Fibroblast of pulmonary artery (primary cell): ENCODE measurements at regions not wholly inside any gene's neighbourhood (a gene's known extent, or its start where the extent isn't known, plus 50 kb on each side); places are given as distances from the start of the nearest gene placed in this dataset.

Experiments
- DNase-seq: peaks from one replicate; pipeline ENCODE4 v3.0.0-alpha.2; 2010; ENCODE audit warnings: low read depth
- H3K4me3 ChIP-seq: replicated peaks from 2 replicates; pipeline ENCODE4 v1.5.1; 2011; ENCODE audit warnings: low read depth, mild to moderate bottlenecking, control low read depth, low read length, moderate library complexity
- CTCF ChIP-seq: IDR thresholded peaks from 2 replicates; pipeline ENCODE4 v1.5.1; 2011; ENCODE audit warnings: mild to moderate bottlenecking, control low read depth, low read length, inconsistent platforms; ENCODE audit errors: missing control alignments

GRCh38 chr3:117790235-117790987 lies 1080.8 kb downstream of the TUSC7 start:
- DNase-seq = no peak
- no peak overlapping the region for H3K4me3 ChIP-seq
- TF ChIP-seq CTCF = no peak

- TF ChIP-seq CTCF = no peak
- no peak overlapping the region for H3K4me3 ChIP-seq
- no peak for DNase-seq
Measured at GRCh38 chr3:117793622-117794265, 1084.2 kb downstream of the TUSC7 start.

GRCh38 chr3:117798221-117798620 lies 1088.6 kb downstream of the TUSC7 start:
- no peak overlapping the region for H3K4me3 ChIP-seq
- no peak for DNase-seq
- no peak for TF ChIP-seq CTCF

GRCh38 chr3:117798687-117799386 lies 1089.3 kb downstream of the TUSC7 start:
- H3K4me3 ChIP-seq = no peak overlapping the region
- no peak for TF ChIP-seq CTCF
- no peak for DNase-seq

DNA sequence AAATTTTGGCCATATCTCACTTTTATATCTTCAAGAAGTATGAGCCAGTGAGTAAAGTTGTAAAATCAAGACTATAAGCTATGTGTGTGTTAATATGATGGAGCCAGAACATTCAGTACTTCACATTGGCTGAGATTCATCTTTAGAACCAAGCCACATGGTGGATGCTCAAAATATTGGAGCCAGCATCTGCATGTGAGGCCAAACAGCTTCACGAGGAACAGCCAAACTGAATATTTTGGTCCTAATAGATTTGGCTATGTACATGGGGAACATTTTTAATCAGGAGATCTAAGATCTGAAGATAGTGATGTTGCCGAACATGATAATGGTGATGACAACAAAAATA lies 1089.8 kb downstream of the TUSC7 start:
- DNase-seq = no peak
- no peak for TF ChIP-seq CTCF
- H3K4me3 ChIP-seq = no peak overlapping the region

GRCh38 chr3:117801912-117802239 lies 1092.3 kb downstream of the TUSC7 start:
- no peak for DNase-seq
- no peak overlapping the region for H3K4me3 ChIP-seq
- no peak for TF ChIP-seq CTCF
